HFF-Myc (cell line): ENCODE measurements at regions not wholly inside any gene's neighbourhood (a gene's known extent, or its start where the extent isn't known, plus 50 kb on each side); places are given as distances from the start of the nearest gene placed in this dataset.

Experiments
- DNase-seq: peaks from one replicate; pipeline ENCODE4 v3.0.0-alpha.2; 2011; ENCODE audit warnings: low read depth; ENCODE audit errors: extremely low read depth
- H3K4me3 ChIP-seq: replicated peaks from 2 replicates; pipeline ENCODE4 v1.5.1; 2011; ENCODE audit warnings: low read depth, mild to moderate bottlenecking, control low read depth, low read length
- CTCF ChIP-seq: IDR thresholded peaks from 2 replicates; pipeline ENCODE4 v1.5.1; 2012; ENCODE audit warnings: mild to moderate bottlenecking, low read depth, low read length, control low read depth; ENCODE audit errors: missing control alignments

DNA sequence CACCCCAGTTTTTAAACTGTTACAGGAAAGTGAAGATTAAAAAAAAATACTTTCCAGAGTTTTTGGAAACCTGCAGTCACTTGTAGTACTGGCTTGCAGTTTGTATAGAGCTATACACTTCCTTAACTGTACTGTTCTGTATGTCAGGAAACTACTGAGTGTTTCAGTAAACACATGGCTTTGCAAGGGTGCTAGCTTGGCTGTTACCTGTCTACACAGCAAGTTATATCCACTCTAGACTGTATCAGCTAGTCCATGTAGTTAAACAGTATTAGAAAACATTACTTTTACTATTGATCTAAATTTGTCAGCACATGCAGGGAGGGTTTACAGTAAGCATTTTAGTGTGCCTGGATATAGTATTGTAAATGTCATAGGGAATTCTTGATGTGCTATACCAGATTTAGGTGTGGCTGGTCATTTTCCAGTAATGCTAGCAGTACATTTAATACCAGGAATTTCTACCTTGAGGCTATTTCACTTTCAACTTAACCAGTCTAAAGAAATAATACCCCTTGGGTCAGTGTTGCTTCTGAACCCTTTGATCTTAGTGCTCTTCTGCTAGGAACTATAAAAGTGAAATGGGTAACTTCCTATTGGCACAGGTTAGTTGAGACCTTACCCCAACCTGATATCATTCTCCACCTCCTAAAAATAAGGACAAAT, 192.3 kb upstream of the ANKRD50 start:
- no peak for DNase-seq
- no peak for TF ChIP-seq CTCF
- no peak overlapping the region for H3K4me3 ChIP-seq

DNA sequence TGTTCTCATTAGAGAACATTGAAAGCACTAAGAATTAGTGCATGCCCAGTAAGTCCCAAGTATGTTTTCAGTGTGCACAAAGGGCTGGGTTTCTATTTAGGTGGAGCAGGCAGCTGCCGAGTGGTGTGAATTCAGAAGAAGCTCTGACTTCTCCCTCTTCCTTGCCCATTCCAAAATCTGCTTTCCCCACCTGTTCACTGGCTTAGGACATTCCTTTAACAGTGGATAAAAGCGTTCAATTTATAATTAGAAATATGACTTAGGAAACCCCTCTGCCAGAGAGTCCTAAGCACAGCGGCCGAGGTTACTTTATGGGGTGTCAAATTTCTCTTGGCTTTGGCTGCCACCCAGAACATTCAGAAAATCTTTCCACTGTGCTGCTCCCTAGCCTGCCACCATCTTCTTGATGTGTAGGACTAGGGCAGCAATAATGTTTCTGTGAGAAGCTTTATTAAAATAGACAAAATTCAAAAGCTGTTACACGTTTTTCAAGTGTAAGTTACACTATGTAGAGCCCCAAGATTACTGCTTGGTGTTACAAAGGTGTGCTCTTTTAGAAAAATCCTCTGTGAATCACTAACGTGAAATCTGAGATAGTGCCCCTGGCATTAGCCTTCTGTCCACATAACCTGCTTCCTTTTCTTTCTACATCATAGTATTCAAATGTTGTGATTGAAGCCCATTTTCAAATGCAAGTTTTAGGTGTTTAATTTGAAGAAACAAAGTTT, 191.6 kb upstream of the ANKRD50 start:
- 0 out of 2 replicates have a peak overlapping the region, but pooled peaks have one; percentile 1 for H3K4me3 ChIP-seq
- TF ChIP-seq CTCF = no peak
- peak; percentile 54 for DNase-seq

- DNase-seq = no peak
- no peak overlapping the region for H3K4me3 ChIP-seq
- no peak for TF ChIP-seq CTCF
These were observed 189.5 kb upstream of the ANKRD50 start for GRCh38 chr4:124902001-124902515.

DNA sequence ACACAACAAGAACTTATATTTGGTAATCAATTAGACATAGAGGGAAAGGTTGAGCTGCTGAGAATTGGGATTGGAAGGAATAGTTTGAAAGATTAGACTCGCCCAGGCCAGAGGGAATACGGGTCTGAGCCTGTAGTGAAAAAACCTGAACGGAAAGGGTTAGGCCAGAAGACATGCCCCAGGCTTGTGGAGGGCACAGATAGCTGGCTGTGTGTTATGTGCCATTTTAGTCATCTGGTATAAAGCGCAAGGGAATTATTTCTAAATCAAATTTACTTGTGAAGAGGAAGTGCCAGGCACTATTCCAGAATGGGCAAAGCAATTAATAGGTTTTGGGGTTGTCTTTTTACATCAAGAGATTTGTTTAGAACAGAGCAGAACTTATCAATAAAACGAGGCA, 187.5 kb upstream of the ANKRD50 start:
- no peak overlapping the region for H3K4me3 ChIP-seq
- no peak for DNase-seq
- TF ChIP-seq CTCF = no peak

DNA sequence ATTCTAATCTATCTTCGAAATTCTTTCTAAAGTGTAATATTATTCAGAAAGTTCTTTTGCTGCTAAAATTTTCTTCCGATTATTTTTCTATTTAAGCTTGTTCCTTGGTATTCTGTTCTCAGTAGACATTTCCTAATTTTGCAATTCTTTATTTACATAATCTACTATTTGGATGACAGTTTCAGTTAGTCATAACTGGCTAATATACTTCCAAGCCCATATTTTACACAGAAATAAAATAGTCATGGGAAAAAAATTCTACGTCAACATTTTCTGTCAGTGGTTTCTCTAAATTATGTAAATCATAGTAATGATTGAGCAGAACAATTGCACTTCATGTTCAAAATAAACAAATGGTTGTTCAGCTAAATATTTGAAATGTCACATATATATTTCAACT, 178.0 kb upstream of the ANKRD50 start:
- H3K4me3 ChIP-seq = no peak overlapping the region
- no peak for DNase-seq
- no peak for TF ChIP-seq CTCF

GRCh38 chr4:124887739-124888138, 175.2 kb upstream of the ANKRD50 start:
- no peak for TF ChIP-seq CTCF
- H3K4me3 ChIP-seq = no peak overlapping the region
- no peak for DNase-seq

- TF ChIP-seq CTCF = no peak
- H3K4me3 ChIP-seq = no peak overlapping the region
- no peak for DNase-seq
These were observed 171.8 kb upstream of the ANKRD50 start for GRCh38 chr4:124884316-124884715.
